HTERT RPE-1 (cell line): ENCODE measurements at regions not wholly inside any gene's neighbourhood (a gene's known extent, or its start where the extent isn't known, plus 50 kb on each side); places are given as distances from the start of the nearest gene placed in this dataset.
"Not testable (repeated sequence)": the region's sequence is repeated elsewhere in the genome, so short reads cannot be mapped to it uniquely, and the experiment has no call there.

Experiments
- in situ Hi-C: fragments of 300-500 bp; cut with MboI; formaldehyde crosslinking; loops from 4 replicates; pipeline ENCODE4 v1.14.3; 2020; ENCODE audit warnings: low sequenced_read_pairs

DNA sequence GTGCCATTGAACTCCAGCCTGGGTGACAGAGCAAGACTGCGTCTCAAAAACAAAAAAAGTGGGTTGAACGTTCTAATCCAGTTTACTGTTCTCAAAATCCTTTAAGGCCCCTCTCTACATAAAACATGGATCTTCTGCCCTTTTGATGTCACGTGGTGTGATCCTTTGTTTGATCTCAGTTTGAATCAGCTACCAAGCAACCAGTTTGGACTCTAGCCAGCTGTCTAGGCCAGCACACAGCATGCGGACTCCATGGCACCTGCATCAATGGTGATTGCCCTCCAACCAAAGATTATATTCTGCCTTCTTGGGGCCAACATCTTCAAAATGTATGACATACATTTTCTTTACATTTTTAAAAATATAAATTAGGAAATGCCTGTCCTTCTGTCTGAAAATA, 365.4 kb downstream of the NDFIP2 start:
- in situ Hi-C loops = no loop called here

GRCh38 chr13:79837741-79838450, 356.9 kb downstream of the NDFIP2 start:
- in situ Hi-C loops = no loop called here

GRCh38 chr13:79836121-79836520, 355.2 kb downstream of the NDFIP2 start:
- in situ Hi-C loops = not testable (repeated sequence)

DNA sequence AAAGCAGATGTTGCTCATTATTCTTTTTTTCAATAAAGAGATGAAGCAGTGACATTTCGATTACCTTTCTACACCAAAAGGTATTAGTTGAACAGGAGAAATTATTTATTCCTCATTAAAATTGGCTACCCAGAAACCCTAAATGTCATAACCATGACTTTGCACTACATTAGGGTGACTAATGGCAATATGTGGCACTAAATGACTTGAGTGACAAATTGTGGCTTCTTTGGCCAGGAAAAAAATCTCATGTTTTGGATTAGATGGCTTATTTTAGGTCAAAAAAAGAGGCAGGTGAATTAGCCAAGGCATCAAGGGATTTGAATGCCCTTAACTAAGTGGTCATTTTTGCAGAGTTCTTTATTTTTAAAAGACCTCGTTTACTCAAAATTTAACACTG, 353.9 kb downstream of the NDFIP2 start:
- in situ Hi-C loops = no loop called here

DNA sequence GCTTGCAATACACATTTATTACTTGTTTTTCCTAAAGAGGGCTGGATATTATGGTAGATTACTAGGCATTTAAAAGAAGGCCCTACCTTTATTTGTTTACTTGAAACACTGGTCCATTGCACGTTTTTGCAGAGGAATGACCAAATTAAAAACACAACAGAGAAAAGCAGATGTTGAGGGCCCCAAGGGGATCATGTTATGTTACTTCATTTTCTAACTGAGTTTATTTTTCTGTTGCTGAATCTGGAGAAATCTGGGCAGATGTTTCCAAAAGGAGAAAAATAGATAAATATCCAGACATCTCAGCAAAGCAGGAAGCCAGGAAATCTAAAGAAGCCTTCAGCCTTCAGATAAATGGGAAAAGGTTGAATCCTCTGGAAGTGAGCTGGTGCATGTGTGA, 353.0 kb downstream of the NDFIP2 start:
- in situ Hi-C loops = no loop called here

DNA sequence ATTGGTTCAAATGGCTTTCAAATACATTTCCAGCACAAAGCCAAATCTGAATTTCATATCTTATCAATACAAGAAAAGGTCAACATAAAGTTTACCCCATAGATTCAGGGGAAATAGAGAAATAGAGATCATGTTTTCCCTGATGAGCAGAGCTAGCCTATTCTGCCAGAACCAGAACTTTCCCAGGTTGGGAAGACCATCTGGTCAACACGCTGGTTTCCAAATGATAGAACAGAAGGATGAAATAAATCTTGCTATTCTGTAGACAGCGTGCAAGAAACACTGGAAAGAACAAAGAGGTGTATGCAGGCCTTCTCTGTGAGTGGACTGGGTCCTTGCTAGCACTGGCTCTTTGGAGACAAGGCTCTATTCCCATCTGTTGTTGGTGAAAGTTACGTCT, 350.6 kb downstream of the NDFIP2 start:
- in situ Hi-C loops = no loop called here

DNA sequence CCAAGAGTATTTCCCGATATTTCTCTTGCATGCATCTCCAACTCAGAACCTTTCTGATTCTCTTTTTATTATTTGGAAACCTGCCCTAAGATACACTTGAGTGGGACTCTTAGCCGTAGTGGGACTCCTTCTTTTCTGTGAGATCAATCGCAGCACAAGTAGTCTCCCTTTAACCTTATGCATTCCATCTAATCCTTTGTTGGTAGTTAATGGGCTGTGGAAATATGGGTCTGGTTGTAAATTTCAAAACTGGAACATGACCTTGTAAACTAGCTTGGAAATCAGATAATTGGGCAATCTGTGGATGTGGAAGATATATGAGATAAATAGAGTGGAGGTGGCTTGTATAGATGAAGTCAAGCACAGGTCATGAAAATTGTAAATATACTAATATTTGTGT, 350.0 kb downstream of the NDFIP2 start:
- in situ Hi-C loops = no loop called here

DNA sequence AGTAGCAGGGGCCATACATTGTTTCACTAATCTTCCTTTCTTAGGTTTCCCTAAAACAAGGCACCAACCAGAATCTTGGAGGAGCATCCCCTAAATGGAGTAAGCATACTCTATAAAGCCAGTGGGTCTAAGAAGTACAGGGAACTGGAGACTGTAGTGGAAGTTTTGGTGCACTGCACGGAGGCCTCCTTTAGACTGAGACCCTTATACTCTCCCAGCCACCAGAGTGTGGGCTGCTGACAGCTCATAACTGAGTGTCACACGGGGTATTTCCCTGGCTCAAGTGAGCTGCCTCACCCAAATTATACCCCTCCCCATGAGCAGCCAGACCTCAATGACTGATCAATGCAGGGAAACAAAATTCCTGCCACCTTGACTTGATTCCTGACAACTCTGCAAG, 349.5 kb downstream of the NDFIP2 start:
- in situ Hi-C loops = no loop called here

DNA sequence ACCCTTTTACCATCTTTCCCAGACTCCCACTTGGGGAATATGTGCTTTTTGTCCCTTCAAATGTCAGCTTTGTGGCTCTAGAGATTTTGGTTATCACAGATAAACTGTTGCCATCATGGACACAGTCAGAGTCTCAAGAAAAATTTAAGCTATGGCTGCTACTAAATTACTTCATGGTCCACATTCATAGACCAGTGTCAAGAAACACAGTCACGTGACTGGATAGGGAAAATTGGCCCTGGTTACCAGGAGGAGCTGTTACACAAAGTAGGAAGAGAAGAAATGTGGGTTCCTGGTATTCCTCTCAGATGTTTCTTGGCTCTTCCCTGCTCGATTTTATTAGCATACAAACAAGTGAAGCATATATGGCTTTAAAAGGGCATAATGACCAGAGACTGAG, 348.9 kb downstream of the NDFIP2 start:
- in situ Hi-C loops = no loop called here

- in situ Hi-C loops = no loop called here
These were observed 345.0 kb downstream of the NDFIP2 start for GRCh38 chr13:79825959-79826358.

DNA sequence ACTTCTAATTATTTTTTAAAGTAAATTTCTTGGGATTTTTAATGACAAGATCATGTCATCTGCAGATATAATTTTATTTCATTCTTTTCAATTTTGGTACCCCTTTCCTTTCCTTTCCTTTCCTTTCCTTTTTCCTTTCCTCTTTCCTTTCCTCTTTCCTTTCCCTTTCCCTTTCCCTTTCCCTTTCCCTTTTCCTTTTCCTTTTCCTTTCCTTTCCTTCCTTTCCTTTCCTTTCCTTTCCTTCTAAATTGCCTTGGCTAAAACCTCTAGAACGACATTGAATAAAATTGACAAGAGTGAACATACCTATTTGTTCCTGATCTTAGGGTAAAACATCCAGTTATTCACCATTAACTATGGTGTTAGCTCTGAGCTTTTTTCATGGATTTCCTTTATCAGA, 334.1 kb downstream of the NDFIP2 start:
- in situ Hi-C loops = no loop called here

- in situ Hi-C loops = no loop called here
These were observed 331.3 kb downstream of the NDFIP2 start for GRCh38 chr13:79812070-79812850.

DNA sequence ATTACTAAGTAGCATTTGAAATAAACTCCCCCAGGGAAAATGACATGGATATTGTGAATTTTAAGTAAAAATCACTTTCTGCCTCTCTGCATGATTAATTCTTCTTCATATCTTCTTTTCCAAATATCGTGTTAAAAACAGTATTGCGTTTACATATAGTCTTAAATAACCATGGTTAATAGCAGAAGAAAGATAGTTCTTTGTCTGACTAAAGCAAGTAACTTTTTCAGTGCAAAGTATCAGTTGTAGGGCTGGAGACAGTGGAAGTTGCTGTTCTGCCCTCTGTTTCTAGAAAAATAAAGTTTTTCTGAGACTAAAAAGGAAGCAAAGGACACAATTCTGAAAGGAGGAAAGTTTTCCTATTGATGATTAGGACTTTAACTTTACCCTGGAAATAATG, 330.2 kb downstream of the NDFIP2 start:
- in situ Hi-C loops = no loop called here

DNA sequence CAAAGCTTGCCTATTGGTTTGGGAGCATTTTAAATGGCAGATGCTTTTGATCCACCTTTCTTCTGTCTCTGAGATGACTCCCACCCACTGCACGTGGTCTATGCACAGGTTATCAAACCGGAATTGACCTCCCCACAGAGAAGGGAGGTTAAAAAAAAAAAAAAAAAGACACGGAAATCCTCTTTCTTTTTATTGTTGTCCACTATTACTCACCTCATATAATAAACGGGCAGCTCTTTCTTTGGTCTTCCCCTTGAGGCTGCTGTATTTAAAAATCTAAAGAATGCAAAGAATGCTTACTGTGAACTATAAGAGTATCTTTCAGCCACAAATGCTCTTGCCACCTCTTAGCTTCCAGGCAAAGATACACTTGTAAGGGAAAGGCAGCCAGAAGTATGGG, 329.7 kb downstream of the NDFIP2 start:
- in situ Hi-C loops = no loop called here

DNA sequence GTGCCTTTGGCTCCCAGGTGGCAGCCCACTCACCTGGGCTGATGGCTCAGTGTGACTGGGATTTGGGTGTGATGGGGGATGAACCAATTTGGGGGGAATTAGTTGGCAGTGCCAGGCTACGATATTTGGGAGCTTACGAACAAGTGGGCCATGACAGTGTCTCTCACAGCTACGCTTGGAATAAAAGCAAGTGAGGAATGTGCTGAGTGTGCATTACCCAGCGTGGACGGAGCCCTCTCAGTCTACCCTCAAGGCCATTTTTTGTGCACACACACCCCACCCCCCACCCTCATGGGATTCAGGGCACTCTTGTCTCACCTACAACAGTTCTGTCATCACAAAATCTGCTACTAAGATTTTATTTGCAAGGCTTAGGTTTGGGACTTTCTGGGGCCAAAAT, 329.1 kb downstream of the NDFIP2 start:
- in situ Hi-C loops = no loop called here

DNA sequence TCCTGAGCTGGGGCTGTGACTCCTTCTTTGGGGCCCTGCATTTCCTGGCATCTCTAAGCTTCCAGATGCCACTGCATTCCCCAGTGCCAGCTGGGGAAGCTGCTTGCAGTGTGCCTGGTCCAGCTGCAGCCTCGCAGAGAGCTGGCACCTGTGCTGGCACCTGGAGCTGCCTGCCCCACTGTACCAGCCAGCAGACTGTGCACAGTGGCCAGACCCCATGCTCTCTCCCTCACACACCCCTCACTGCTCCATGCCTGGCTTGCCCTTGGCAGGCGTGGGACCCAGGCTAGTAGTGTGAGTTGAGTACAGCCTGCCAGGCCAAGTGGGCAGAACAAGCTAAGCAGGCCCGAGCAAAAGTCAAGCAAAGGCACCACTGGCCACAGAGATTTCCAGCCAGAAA, 327.5 kb downstream of the NDFIP2 start:
- in situ Hi-C loops = no loop called here

DNA sequence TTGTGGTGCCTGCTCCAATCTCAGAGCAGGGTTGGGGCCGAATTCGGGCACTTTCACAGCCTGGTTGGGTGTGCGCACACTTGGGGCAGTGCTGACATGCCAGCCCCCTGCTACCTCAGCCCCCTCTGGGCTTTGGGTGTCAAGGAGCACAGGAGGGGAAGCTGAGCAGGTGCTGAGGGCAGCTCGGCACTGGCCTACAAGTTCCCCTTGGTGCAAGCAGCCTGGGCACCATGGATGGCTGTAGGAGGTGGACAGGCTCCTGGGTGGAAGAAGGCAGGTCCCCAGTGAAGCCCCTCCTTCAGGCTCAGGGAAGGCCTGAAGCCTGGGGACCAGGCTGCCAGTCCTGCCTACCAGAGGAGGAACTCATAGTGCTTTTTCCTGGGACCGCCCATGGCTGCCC, 326.6 kb downstream of the NDFIP2 start:
- in situ Hi-C loops = no loop called here

- in situ Hi-C loops = no loop called here
These were observed 325.9 kb downstream of the NDFIP2 start for GRCh38 chr13:79806821-79807220.

GRCh38 chr13:79805317-79805716, 324.4 kb downstream of the NDFIP2 start:
- in situ Hi-C loops = no loop called here

GRCh38 chr13:79803989-79804388, 323.0 kb downstream of the NDFIP2 start:
- in situ Hi-C loops = no loop called here

GRCh38 chr13:79803296-79803695, 322.3 kb downstream of the NDFIP2 start:
- in situ Hi-C loops = no loop called here

- in situ Hi-C loops = no loop called here
These were observed 321.6 kb downstream of the NDFIP2 start for GRCh38 chr13:79802389-79803085.
